H1 (cell line): ENCODE measurements at regions not wholly inside any gene's neighbourhood (a gene's known extent, or its start where the extent isn't known, plus 50 kb on each side); places are given as distances from the start of the nearest gene placed in this dataset.
"Not testable (repeated sequence)": the region's sequence is repeated elsewhere in the genome, so short reads cannot be mapped to it uniquely, and the experiment has no call there.

Experiments used
- CBX5 ChIP-seq: fragments of 300-800, 300-1000 bp; sonication (generic); IDR thresholded peaks from 2 replicates; pipeline ENCODE4 v1.7.1; 2016; ENCODE audit warnings: antibody characterized with exemption, low read length, low read depth
- CHD7 ChIP-seq: fragments of 300-600 bp; sonication (generic); IDR thresholded peaks from 2 replicates; pipeline ENCODE4 v1.7.1; 2012; ENCODE audit warnings: low read length, moderate library complexity, mild to moderate bottlenecking, inconsistent platforms; ENCODE audit not compliant: insufficient replicate concordance
- CREB1 ChIP-seq: IDR thresholded peaks from 2 replicates; pipeline ENCODE4 v1.6.1; 2012; ENCODE audit warnings: inconsistent platforms
- CTCF ChIP-seq, 3 experiments: IDR thresholded peaks; 1 replicate in 2 of 3; 2 replicates in 1 of 3; pipeline versions ENCODE4 v1.5.1 to v1.6.1; 2011; ENCODE audit warnings: low read length in 3 of 3, mild to moderate bottlenecking in 3 of 3, inconsistent platforms in 2 of 3, low read depth in 1 of 3, moderate library complexity in 1 of 3; ENCODE audit not compliant: insufficient read depth in 1 of 3; ENCODE audit errors: control extremely low read depth in 1 of 3
- EP300 ChIP-seq, 2 experiments: IDR thresholded peaks; 1 replicate in 1 of 2; 2 replicates in 1 of 2; pipeline ENCODE4 v1.6.1; 2011 to 2012; ENCODE audit warnings: low read depth in 2 of 2, low read length in 2 of 2, mild to moderate bottlenecking in 2 of 2, borderline replicate concordance in 1 of 2, inconsistent platforms in 1 of 2, moderate library complexity in 1 of 2
- EZH2 ChIP-seq: fragments of 200-600 bp; sonication (generic); IDR thresholded peaks from 2 replicates; pipeline ENCODE4 v1.7.1; 2012; ENCODE audit warnings: low read depth, mild to moderate bottlenecking, moderate library complexity, low read length, inconsistent platforms; ENCODE audit not compliant: severe bottlenecking
- GABPA ChIP-seq: IDR thresholded peaks from 2 replicates; pipeline ENCODE4 v1.6.1; 2011; ENCODE audit warnings: mild to moderate bottlenecking, low read length, moderate library complexity, borderline replicate concordance; ENCODE audit not compliant: insufficient read depth
- HDAC2 ChIP-seq, 2 experiments: fragments of 300-600 bp in 1 of 2; sonication (generic) in 1 of 2; IDR thresholded peaks; 2 replicates each; pipeline ENCODE4 v1.6.1; 2011 to 2012; ENCODE audit warnings: low read depth in 2 of 2, low read length in 2 of 2, mild to moderate bottlenecking in 2 of 2, moderate library complexity in 2 of 2, borderline replicate concordance in 1 of 2, inconsistent platforms in 1 of 2
- HDAC6 ChIP-seq: IDR thresholded peaks from one replicate; pipeline ENCODE4 v1.7.1; 2012; ENCODE audit warnings: low read depth, mild to moderate bottlenecking, inconsistent platforms, low read length, moderate library complexity
- MAX ChIP-seq: IDR thresholded peaks from 2 replicates; pipeline ENCODE4 v1.6.1; 2012; ENCODE audit warnings: inconsistent platforms
- POLR2A ChIP-seq, 2 experiments: IDR thresholded peaks; 1 replicate in 1 of 2; 2 replicates in 1 of 2; pipeline ENCODE4 v1.6.1; 2011; ENCODE audit warnings: low read depth in 2 of 2, low read length in 2 of 2, mild to moderate bottlenecking in 2 of 2; ENCODE audit errors: control extremely low read depth in 1 of 2
- TBP ChIP-seq: IDR thresholded peaks from 2 replicates; pipeline ENCODE4 v1.6.1; 2011; ENCODE audit warnings: low read depth, low read length, improper control_type of control experiment

GRCh38 chr2:238776761-238777046, 71.2 kb upstream of the TWIST2 start:
- not testable (repeated sequence) for TF ChIP-seq EP300 (IDR thresholded peaks at IDR 0.05; ENCODE audit: borderline replicate concordance in 1 of 2, low read depth in 2 of 2, low read length in 2 of 2); HDAC2 (IDR thresholded peaks at IDR 0.05; ENCODE audit: borderline replicate concordance in 1 of 2, low read depth in 2 of 2, low read length in 2 of 2); GABPA; TBP; HDAC6; CTCF (IDR thresholded peaks at IDR 0.05; ENCODE audit: control extremely low read depth in 1 of 3, insufficient read depth in 1 of 3, low read depth in 1 of 3, low read length in 3 of 3); CHD7; MAX; EZH2; CREB1; CBX5; POLR2A (IDR thresholded peaks at IDR 0.05; ENCODE audit: control extremely low read depth in 1 of 2, low read depth in 2 of 2, low read length in 2 of 2)
